ENCODE measurements at regions not wholly inside any gene's neighbourhood (a gene's known extent, or its start where the extent isn't known, plus 50 kb on each side); places are given as distances from the start of the nearest gene placed in this dataset.

DNA sequence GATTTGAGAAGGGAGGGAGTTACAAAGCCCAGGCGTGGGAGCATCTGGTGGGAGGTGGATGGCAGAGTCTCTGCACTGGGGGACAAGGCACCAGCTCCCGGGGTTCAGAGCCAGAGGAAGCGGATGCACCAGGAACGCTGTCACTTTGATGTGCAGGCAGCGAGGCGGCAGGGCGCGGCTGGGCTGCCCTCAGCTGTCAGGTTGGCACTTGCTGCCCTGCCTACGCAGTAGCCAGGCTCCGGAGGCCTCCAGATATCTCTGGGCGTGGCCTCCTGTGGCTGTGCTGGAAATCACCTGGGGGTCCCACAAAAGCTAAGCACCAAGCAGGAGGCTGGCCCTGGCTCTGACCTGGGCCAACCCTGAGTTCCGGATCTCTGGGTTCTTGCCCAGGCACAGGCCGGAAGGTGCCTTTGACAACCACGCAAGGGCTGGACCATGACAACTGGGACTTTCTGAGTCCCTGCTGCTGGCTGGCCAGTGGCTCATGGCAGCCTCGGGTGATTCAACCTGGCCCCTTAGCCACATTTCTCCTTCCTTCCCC lies 62.1 kb upstream of the MAP1LC3B2 start:
- no peak for DNase-seq

DNA sequence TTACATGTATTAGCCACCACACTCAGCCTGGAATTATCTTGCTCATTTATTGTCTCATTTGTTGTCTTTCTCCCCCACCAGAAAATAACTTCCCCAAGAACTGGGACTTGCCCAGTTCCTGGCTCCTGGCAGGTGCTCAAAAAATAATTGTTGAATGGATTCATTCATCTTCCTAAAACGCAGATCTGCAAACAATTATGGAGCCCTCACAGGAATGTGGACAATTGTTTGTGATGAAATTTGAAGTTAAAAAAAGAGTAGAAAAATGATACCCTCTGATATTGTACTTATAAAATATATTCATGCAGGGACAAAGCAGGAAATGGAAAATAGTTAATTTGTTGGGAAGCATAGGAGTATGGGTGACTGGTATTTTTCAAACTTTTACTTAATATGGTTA lies 60.7 kb upstream of the MAP1LC3B2 start:
- DNase-seq, result no peak

DNA sequence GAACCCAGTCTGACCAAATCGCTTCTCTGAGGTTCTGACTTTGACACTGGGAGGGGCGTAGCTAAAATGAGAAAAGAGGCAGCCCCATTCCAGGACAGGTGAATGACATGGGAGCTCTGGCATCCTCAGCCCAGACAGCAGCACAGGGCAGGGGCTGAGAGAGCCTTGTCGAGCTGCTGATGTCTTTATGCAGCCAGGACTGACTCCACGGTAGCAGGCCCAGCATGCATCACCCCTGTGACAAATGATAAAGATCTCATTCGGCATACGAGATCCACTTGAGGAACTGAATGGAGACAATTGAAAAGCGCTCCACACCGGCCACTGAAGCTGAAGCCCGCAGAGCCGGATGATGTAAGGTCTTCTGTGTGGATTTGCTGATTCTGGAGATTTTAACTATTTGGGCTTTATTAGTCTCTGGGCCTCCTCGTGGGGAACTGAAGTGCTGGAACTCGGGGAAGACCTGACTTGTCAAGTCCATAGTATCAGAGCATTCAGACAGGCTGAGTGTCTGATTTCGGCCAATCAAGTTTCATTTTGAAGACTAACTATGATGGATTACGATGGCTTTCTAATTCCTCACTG lies 56.9 kb upstream of the MAP1LC3B2 start:
- DNase-seq, result no peak

DNA sequence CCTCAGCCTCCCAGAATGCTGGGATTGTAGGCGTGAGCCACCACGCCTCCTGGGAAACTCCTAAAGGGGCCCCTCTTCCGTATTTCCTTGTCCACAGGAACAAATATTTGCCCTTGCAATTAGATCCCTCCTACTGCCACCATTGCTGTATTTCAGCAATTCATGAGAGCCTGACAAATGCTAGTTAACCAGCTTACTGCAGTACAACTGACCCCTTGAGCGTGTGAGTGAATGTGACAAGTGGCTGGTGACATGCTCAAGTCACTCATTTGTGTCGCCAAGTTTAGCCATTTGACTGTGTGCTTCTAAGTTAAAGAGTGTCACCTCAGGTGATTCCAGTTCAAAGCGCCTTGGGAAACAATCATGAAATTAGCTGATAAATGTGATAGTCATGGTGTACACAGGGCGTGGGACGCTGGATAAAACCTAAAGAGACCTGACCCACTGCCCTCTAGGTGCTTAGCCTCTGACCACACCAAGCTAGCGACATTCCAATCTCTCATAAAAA lies 56.1 kb upstream of the MAP1LC3B2 start:
- no peak for DNase-seq

DNA sequence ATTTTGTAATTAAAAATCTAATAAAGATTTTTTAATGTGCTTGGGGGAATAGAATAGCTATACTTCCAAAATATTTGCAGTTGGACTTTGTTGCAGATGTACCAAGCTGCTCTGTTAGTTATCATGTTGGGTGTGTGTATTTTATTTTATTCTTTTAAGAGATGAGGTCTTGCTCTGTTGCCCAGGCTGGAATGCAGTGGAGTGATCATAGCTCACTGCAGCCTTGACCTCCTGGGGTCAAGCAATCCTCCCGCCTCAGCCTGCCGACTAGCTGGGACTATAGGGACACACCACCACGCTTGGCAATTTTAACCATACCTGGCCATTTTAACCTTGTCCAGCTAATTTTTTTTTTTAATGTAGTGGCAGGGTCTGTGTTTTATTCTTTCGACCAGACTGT lies 54.7 kb upstream of the MAP1LC3B2 start:
- no peak for DNase-seq

DNA sequence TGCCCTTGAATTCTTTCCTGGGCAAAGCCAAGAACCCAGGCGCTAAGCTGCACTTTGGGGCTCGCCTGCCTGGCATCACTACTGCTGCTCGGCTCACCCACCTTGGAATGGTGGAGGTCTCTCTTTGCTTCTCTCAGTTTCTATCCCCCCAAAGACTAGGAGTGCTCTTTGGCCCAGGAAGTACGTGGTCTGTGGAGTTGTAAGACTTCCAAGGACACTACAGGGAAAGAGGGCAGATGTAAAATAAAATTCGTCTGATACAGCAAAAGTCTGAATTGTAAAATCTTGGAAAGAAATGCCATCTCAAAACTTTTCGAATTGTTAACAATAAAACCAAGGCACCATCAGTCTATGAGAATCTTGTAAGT lies 52.5 kb upstream of the MAP1LC3B2 start:
- DNase-seq, result no peak

DNA sequence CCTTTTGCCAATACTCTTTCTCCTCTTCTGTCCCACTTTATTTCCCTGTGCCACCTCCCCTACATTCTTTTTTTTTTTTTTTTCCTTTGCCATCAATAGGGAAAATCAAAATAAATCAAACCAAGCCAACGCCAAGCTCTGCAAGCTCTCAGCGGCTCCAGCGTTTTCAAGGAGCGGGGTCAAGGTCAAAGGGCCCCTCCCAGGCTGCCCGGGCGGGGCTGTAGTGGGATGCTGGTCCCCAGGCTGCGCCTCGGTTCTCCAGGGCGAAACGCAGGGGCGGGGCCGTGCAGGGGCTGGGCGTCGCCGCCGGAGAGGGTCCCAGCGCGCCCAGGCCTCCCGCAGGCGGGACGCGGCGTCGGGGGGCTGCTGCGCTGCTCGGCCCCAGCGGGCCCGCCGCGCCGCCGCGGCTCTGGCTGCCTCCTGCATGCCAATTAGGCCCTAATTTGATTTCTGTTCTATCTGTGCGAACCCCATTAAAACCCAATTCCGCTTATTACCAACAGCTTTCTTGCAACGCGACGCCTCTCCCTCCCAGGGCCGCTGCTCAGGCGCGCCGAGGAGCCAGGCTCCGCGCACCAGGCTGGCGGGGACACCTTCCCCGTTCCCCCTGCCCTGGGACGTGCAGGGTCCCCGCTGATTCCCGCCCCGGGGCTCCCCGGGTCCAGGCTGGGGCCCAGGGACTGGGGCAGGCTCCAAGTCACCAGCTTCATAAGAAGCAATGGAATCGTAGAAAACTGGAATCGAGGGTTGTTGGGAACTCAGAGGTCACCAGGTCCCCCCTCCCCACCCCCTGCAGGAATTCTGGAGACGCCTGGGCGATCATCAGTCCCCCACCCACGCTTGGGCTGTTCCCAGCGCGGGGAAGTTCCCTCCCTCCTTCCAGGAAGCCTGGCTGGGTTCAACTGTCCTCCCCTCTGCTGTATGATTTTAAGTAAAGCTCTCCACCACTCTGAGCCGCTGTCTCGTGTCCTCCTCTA lies 50.7 kb upstream of the MAP1LC3B2 start:
- no peak for DNase-seq

Measured in SHP77 (cell line).